ENCODE measurements at regions not wholly inside any gene's neighbourhood (a gene's known extent, or its start where the extent isn't known, plus 50 kb on each side); places are given as distances from the start of the nearest gene placed in this dataset.

DNA sequence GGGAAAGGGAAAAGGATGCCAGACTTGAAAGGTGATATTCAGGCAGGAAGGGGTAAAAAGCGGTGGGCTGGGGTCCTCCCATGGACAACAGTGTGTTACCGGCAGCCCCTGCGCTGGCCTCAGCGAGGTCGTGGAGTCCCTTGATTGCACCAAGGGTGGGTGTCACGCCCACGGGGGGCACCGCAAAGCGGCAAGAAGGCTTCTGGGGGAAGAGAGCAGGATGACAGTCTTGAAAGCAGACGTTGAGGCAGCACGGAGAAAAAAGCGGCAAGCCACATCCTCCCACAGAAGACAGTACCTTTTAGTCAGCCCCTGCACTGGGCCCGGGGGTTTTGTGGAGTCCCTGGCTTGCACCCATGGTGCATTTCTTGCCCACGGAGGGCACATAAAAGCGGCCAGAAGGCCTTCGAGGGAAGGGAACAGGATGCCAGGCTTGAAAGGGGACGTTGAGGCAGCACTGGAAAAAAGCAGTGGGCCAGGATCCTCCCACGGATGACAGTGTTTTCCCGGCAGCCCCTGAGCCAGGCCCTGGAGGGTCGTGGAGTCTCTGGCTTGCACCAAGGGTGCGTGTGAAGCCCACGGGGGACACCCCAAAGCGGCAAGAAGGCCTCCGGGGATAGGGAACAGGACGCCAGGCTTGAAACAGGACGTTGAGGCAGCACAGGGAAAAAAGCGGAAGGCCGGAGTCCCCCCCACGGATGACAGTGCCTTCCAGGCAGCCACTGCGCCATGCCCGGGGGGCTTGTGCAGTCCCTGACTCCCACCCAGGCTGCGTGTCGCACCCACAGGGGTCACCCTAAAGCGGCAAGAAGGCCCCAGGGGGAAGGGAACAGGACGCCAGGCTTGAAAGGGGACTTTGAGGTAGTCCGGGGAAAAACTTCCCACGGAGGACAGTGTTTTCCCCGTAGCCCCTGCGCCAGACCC is 162.2 kb upstream of the ALG10B start:
- no peak for TF ChIP-seq CTCF (optimal IDR thresholded peaks at IDR 0.05 in 1 of 3, IDR thresholded peaks at IDR 0.05 in 1 of 3, conservative IDR thresholded peaks at IDR 0.05 in 1 of 3; ENCODE audit: extremely low read depth in 1 of 3, insufficient read depth in 2 of 3, low read length in 3 of 3)
- TF ChIP-seq EZH2 (IDR thresholded peaks at IDR 0.05; ENCODE audit: low read length): no peak

All from keratinocyte (primary cell).